ENCODE measurements at regions not wholly inside any gene's neighbourhood (a gene's known extent, or its start where the extent isn't known, plus 50 kb on each side); places are given as distances from the start of the nearest gene placed in this dataset.

GRCh38 chr2:129673847-129674711 is 305.4 kb upstream of the RAB6C start:
- TF ChIP-seq POLR2A (IDR thresholded peaks at IDR 0.05) (no peak), CTCF (IDR thresholded peaks at IDR 0.05) (no peak)

Data from Peyer's patch (tissue), 4 donors.